Activated T-cell treated with anti-CD3 and anti-CD28 coated beads, Interleukin-2, amount 50 U/mL, for 24 hours (primary cell): ENCODE measurements at regions not wholly inside any gene's neighbourhood (a gene's known extent, or its start where the extent isn't known, plus 50 kb on each side); places are given as distances from the start of the nearest gene placed in this dataset.
"Not testable (repeated sequence)": the region's sequence is repeated elsewhere in the genome, so short reads cannot be mapped to it uniquely, and the experiment has no call there.

ENCODE experiments used
- DNase-seq: peaks from one replicate; pipeline ENCODE4 v3.0.0-alpha.2; 2020
- H3K27ac Mint-ChIP-seq: 2 replicates; pipeline ENCODE4 v1.8.0; 2020; ENCODE audit warnings: mild to moderate bottlenecking, mixed read lengths
- H3K27me3 Mint-ChIP-seq: 2 replicates; pipeline ENCODE4 v1.8.0; 2020; ENCODE audit warnings: mixed read lengths
- H3K36me3 Mint-ChIP-seq: 2 replicates; pipeline ENCODE4 v1.8.0; 2020; ENCODE audit warnings: low read depth, mixed read lengths
- H3K4me1 Mint-ChIP-seq: 2 replicates; pipeline ENCODE4 v1.8.0; 2020; ENCODE audit warnings: low read depth, mixed read lengths
- H3K4me3 Mint-ChIP-seq: 2 replicates; pipeline ENCODE4 v1.8.0; 2020; ENCODE audit warnings: mild to moderate bottlenecking, moderate library complexity, mixed read lengths
- H3K9me3 Mint-ChIP-seq: 2 replicates; pipeline ENCODE4 v1.8.0; 2020; ENCODE audit warnings: mixed read lengths

DNA sequence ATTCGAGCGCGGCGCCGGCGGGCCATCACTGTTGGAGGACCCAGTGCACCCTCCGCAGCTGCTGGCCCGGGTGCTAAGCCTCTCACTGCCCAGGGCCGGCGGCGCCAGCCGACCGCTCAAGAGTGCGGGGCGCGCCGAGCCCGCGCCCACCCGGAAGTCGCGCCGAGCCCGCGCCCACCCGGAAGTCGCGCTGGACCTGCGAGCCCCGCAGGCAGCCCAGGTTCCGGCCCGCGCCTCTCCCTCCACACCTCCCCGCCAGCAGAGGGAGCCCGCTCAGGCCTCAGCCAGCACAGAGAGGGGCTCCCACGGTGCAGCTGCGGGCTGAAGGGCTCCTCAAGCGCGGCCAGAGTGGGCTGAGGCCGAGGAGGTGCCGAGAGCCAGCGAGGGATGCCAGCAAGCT lies 170.8 kb downstream of the GTF2H2C_2 start:
- not testable (repeated sequence) for H3K27me3 Mint-ChIP-seq, H3K4me1 Mint-ChIP-seq, H3K36me3 Mint-ChIP-seq, H3K27ac Mint-ChIP-seq, H3K4me3 Mint-ChIP-seq, H3K9me3 Mint-ChIP-seq
- peak; percentile 71 for DNase-seq
